ENCODE measurements at regions not wholly inside any gene's neighbourhood (a gene's known extent, or its start where the extent isn't known, plus 50 kb on each side); places are given as distances from the start of the nearest gene placed in this dataset.

GRCh38 chr18:60804415-60804814 lies 431.8 kb upstream of the MC4R start:
- no peaks in the 10 kb centered on the region for H3K4me1 ChIP-seq (ENCODE audit: insufficient read depth)
- DNase-seq (ENCODE audit: extremely low spot score): no peak
- H3K27ac ChIP-seq (ENCODE audit: low read depth): no peak overlapping the region
- H3K4me3 ChIP-seq (ENCODE audit: low read depth, low read length): no peak overlapping the region
- no peaks in the 10 kb centered on the region for H3K36me3 ChIP-seq (ENCODE audit: insufficient read depth)
- 42% methylated on average over 3 of the region's 3 CpGs for WGBS

GRCh38 chr18:60809937-60810336 lies 437.4 kb upstream of the MC4R start:
- Histone ChIP-seq H3K27ac (ENCODE audit: low read depth) (no peak overlapping the region), H3K4me3 (ENCODE audit: low read depth, low read length) (no peak overlapping the region), H3K4me1 (ENCODE audit: insufficient read depth) (no peaks in the 10 kb centered on the region), H3K36me3 (ENCODE audit: insufficient read depth) (no peaks in the 10 kb centered on the region)
- WGBS: 82% methylated on average over 2 of the region's 2 CpGs
- DNase-seq (ENCODE audit: extremely low spot score): no peak

DNA sequence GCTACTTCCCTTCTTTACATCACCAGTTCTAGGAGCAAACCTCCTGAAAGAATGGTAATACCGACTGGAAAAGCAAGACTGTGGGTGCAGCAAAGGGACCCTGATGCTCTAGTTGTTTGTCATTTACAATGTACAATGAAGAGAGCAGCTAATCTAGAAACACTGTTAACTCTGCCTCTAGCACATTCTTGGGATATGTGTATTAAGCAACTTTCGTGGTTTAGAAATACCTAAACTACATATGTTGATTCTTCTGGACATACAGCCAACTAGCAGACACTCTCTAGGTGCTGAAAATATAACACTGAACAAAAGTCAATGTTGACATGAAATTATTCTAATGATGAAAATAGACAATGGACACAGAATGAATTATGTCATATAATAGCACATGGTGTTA lies 440.3 kb upstream of the MC4R start:
- Histone ChIP-seq H3K27ac (ENCODE audit: low read depth) (no peak overlapping the region), H3K36me3 (ENCODE audit: insufficient read depth) (no peaks in the 10 kb centered on the region), H3K4me3 (ENCODE audit: low read depth, low read length) (no peak overlapping the region), H3K4me1 (ENCODE audit: insufficient read depth) (no peaks in the 10 kb centered on the region)
- 61% methylated on average over 2 of the region's 2 CpGs for WGBS
- no peak for DNase-seq (ENCODE audit: extremely low spot score)

DNA sequence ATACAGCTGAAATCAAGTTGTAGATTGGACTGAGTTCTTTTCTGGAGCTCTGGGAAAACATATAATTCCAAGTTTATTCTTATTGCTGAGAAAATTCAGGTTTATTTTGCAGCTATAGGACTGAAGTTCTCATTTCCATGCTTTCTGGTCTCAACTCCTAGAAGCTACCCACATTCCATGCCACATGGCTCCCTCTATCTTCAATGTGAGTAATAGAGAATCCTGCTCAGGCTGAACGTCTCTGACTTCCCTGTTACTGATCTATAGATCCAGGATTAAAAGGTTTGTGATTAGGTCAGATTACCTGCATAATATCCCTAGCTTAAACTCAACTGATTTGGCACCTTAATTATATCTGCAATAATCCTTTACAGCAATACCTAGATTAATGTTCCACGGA lies 453.8 kb upstream of the MC4R start:
- H3K27ac ChIP-seq (ENCODE audit: low read depth): no peak overlapping the region
- WGBS: 36% methylated on average over 2 of the region's 2 CpGs
- no peaks in the 10 kb centered on the region for H3K36me3 ChIP-seq (ENCODE audit: insufficient read depth)
- H3K4me3 ChIP-seq (ENCODE audit: low read depth, low read length): no peak overlapping the region
- no peaks in the 10 kb centered on the region for H3K4me1 ChIP-seq (ENCODE audit: insufficient read depth)
- no peak for DNase-seq (ENCODE audit: extremely low spot score)

DNA sequence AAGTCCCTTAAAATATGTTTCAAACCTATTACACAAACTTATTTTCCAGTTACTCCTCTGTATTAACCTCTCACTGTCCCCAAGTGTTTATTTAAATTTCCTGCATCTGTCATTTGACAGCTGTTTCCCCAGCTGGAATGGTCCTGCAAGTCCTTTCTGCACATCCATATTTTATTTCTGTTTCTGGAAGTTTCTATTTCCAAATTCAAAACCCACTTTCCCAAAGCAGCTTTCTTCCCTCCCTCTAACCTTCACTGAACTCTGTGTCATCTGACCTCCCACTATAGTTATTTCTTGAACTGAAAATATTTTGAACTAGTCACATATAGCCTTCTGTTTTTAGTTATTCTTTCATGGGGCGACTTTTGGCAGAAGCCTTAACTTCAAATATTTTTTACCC lies 459.4 kb upstream of the MC4R start:
- H3K4me1 ChIP-seq (ENCODE audit: insufficient read depth): no peaks in the 10 kb centered on the region
- H3K4me3 ChIP-seq (ENCODE audit: low read depth, low read length): no peak overlapping the region
- WGBS: 75% methylated on average over 1 of the region's 1 CpG
- H3K27ac ChIP-seq (ENCODE audit: low read depth): no peak overlapping the region
- no peak for DNase-seq (ENCODE audit: extremely low spot score)
- no peaks in the 10 kb centered on the region for H3K36me3 ChIP-seq (ENCODE audit: insufficient read depth)

DNA sequence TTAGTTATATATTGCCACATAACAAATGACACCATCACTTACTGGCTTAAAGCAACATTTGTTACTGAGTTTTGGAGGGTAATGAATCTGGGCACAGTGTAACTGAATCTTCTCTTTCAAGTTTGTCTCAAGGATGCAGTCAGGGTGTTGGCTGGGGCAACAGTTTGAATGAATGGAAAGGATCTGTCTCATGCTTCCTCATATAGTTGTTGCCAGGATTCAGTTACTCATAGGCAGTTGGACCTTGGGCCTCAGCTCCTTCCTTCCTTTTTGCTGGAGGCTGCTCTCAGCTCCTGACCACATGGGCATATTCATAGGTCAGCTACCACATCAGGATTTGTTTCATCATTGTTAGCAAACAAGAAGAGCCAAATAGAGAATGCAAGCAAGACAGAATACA lies 466.1 kb upstream of the MC4R start:
- no peak for DNase-seq (ENCODE audit: extremely low spot score)
- Histone ChIP-seq H3K4me1 (ENCODE audit: insufficient read depth) (no peaks in the 10 kb centered on the region), H3K36me3 (ENCODE audit: insufficient read depth) (no peaks in the 10 kb centered on the region), H3K27ac (ENCODE audit: low read depth) (no peak overlapping the region), H3K4me3 (ENCODE audit: low read depth, low read length) (no peak overlapping the region)

DNA sequence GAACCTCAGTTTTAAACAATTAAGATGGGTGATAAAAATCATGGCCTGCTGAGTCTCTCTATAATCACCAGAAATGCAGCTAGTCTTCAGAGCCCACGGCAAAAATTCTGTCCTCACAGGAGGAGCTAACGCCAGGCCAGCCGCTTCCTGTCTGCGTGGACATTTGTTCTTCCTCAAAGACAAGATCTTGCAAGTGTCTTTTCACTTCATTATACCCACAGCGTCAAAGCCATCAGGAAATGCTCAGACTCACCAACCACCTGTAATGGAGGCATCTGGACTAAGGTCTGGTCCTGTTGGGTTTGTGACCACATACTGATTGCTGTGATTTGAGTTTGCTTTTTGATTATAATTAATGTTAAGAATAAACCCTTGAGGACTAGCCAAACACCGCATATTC lies 473.8 kb upstream of the MC4R start:
- no peak for DNase-seq (ENCODE audit: extremely low spot score)
- Histone ChIP-seq H3K4me1 (ENCODE audit: insufficient read depth) (no peaks in the 10 kb centered on the region), H3K4me3 (ENCODE audit: low read depth, low read length) (no peak overlapping the region), H3K36me3 (ENCODE audit: insufficient read depth) (no peaks in the 10 kb centered on the region), H3K27ac (ENCODE audit: low read depth) (no peak overlapping the region)
- WGBS: 42% methylated on average over 6 of the region's 6 CpGs

- no peaks in the 10 kb centered on the region for H3K36me3 ChIP-seq (ENCODE audit: insufficient read depth)
- H3K4me1 ChIP-seq (ENCODE audit: insufficient read depth): no peaks in the 10 kb centered on the region
- no peak overlapping the region for H3K27ac ChIP-seq (ENCODE audit: low read depth)
- WGBS: 78% methylated on average over 3 of the region's 3 CpGs
- no peak for DNase-seq (ENCODE audit: extremely low spot score)
- H3K4me3 ChIP-seq (ENCODE audit: low read depth, low read length): no peak overlapping the region
Measured at GRCh38 chr18:60847517-60847916, 474.9 kb upstream of the MC4R start.

DNA sequence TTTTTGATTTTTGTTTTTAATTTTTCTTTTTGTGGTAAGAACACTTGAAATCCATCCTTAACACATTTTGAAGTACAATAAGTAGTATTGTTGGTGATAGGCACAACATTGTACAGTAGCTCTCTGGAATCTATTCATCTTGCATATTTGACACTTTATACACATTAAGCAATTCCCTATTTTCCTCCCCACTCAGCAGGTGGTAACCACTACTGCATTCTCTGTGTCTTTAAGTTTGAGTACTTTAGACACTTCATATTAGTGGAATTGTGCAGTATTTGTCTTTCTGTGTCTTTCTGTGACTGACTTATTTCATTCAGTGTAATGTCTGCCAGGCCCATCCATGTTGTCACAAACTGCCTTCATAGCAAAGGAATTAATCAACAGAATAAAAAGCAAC lies 471.7 kb upstream of the CDH20 start:
- DNase-seq (ENCODE audit: extremely low spot score): no peak
- Histone ChIP-seq H3K36me3 (ENCODE audit: insufficient read depth) (no peaks in the 10 kb centered on the region), H3K4me3 (ENCODE audit: low read depth, low read length) (no peak overlapping the region), H3K27ac (ENCODE audit: low read depth) (no peak overlapping the region), H3K4me1 (ENCODE audit: insufficient read depth) (no peaks in the 10 kb centered on the region)

- no peak for DNase-seq (ENCODE audit: extremely low spot score)
- WGBS: 93% methylated on average over 3 of the region's 3 CpGs
- Histone ChIP-seq H3K4me1 (ENCODE audit: insufficient read depth) (no peaks in the 10 kb centered on the region), H3K27ac (ENCODE audit: low read depth) (no peak overlapping the region), H3K4me3 (ENCODE audit: low read depth, low read length) (no peak overlapping the region), H3K36me3 (ENCODE audit: insufficient read depth) (no peaks in the 10 kb centered on the region)
Measured at GRCh38 chr18:60862988-60863387, 470.2 kb upstream of the CDH20 start.

GRCh38 chr18:60865801-60866200 lies 467.4 kb upstream of the CDH20 start:
- DNase-seq (ENCODE audit: extremely low spot score): no peak
- Histone ChIP-seq H3K27ac (ENCODE audit: low read depth) (no peak overlapping the region), H3K36me3 (ENCODE audit: insufficient read depth) (no peaks in the 10 kb centered on the region), H3K4me1 (ENCODE audit: insufficient read depth) (no peaks in the 10 kb centered on the region), H3K4me3 (ENCODE audit: low read depth, low read length) (no peak overlapping the region)
- 73% methylated on average over 2 of the region's 2 CpGs for WGBS

- H3K27ac ChIP-seq (ENCODE audit: low read depth): no peak overlapping the region
- H3K4me1 ChIP-seq (ENCODE audit: insufficient read depth): no peaks in the 10 kb centered on the region
- no peak overlapping the region for H3K4me3 ChIP-seq (ENCODE audit: low read depth, low read length)
- no peak for DNase-seq (ENCODE audit: extremely low spot score)
- no peaks in the 10 kb centered on the region for H3K36me3 ChIP-seq (ENCODE audit: insufficient read depth)
- 62% methylated on average over 2 of the region's 2 CpGs for WGBS
Measured at GRCh38 chr18:60870261-60871153, 462.7 kb upstream of the CDH20 start.

DNA sequence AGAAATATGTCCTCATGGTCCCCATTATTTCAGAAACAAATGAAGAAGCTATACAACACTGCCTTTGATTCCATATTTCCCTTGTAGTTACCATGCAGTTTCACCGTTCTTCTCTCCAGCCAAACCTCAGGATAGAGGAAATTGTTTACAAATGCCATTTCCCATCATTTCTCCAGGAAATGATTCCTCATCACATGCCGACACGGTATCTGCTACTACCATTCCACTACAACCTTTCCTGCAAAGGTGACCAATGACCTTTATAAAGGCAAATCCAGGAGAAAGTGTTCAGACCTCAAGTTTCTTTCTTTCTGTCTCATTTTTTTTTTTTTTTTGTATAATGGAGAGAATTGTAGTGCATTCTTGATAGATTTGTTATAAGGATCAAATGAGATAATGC lies 460.8 kb upstream of the CDH20 start:
- no peaks in the 10 kb centered on the region for H3K4me1 ChIP-seq (ENCODE audit: insufficient read depth)
- WGBS: 79% methylated on average over 3 of the region's 3 CpGs
- no peak overlapping the region for H3K4me3 ChIP-seq (ENCODE audit: low read depth, low read length)
- no peak overlapping the region for H3K27ac ChIP-seq (ENCODE audit: low read depth)
- no peak for DNase-seq (ENCODE audit: extremely low spot score)
- no peaks in the 10 kb centered on the region for H3K36me3 ChIP-seq (ENCODE audit: insufficient read depth)

DNA sequence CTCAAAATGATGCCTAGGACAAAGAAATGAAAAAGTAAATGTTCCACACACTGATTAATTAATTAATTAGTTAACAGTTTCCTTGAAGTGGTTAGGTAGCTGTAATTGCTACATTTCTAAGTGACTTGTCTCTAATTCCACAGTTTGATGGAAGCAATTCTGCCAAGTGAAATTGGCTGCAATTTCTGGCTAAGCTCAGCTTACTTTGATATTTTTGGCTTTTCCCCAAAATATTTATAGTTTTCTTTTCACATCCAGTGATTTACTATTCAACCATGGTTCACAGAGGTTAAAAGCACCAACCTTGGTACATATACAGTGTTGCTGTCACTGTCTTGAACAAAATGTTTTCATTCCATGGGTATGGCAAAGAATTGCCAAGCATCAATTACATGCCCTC lies 459.5 kb upstream of the CDH20 start:
- Histone ChIP-seq H3K27ac (ENCODE audit: low read depth) (no peak overlapping the region), H3K4me3 (ENCODE audit: low read depth, low read length) (no peak overlapping the region), H3K4me1 (ENCODE audit: insufficient read depth) (no peaks in the 10 kb centered on the region), H3K36me3 (ENCODE audit: insufficient read depth) (no peaks in the 10 kb centered on the region)
- no peak for DNase-seq (ENCODE audit: extremely low spot score)
